GM19468 (cell line): ENCODE measurements at regions not wholly inside any gene's neighbourhood (a gene's known extent, or its start where the extent isn't known, plus 50 kb on each side); places are given as distances from the start of the nearest gene placed in this dataset.

Source experiments
- ATAC-seq: cut with Tn5 transposase; IDR thresholded peaks from one replicate; pipeline ENCODE4 v1.9.1; 2021; ENCODE audit warnings: mild to moderate bottlenecking, moderate library complexity, moderate number of reproducible peaks; ENCODE audit not compliant: unreplicated experiment; ENCODE audit errors: extremely low read depth

- ATAC-seq = no peak
These were observed 119.6 kb upstream of the DOK5 start for GRCh38 chr20:54355631-54356280.

GRCh38 chr20:54356801-54357200 lies 118.6 kb upstream of the DOK5 start:
- ATAC-seq = no peak

- ATAC-seq = no peak
These were observed 113.9 kb upstream of the DOK5 start for GRCh38 chr20:54361475-54361874.

- ATAC-seq = no peak
These were observed 113.1 kb upstream of the DOK5 start for GRCh38 chr20:54362283-54362682.

GRCh38 chr20:54364365-54364764 lies 111.0 kb upstream of the DOK5 start:
- no peak for ATAC-seq

- ATAC-seq = no peak
These were observed 110.5 kb upstream of the DOK5 start for GRCh38 chr20:54364919-54365318.

- ATAC-seq = no peak
These were observed 108.6 kb upstream of the DOK5 start for GRCh38 chr20:54366669-54367344.

- ATAC-seq = no peak
These were observed 106.8 kb upstream of the DOK5 start for GRCh38 chr20:54368570-54368969.

GRCh38 chr20:54372313-54372712 lies 103.1 kb upstream of the DOK5 start:
- no peak for ATAC-seq

GRCh38 chr20:54377992-54378773 lies 97.2 kb upstream of the DOK5 start:
- no peak for ATAC-seq

GRCh38 chr20:54379893-54380584 lies 95.4 kb upstream of the DOK5 start:
- no peak for ATAC-seq

GRCh38 chr20:54382419-54382818 lies 93.0 kb upstream of the DOK5 start:
- no peak for ATAC-seq

- no peak for ATAC-seq
These were observed 89.6 kb upstream of the DOK5 start for GRCh38 chr20:54385746-54386145.

GRCh38 chr20:54389596-54390280 lies 85.7 kb upstream of the DOK5 start:
- no peak for ATAC-seq

- no peak for ATAC-seq
These were observed 77.9 kb upstream of the DOK5 start for GRCh38 chr20:54397292-54398140.

- no peak for ATAC-seq
These were observed 76.6 kb upstream of the DOK5 start for GRCh38 chr20:54398814-54399213.

- ATAC-seq = no peak
These were observed 69.9 kb upstream of the DOK5 start for GRCh38 chr20:54405540-54405939.

GRCh38 chr20:54407459-54407858 lies 67.9 kb upstream of the DOK5 start:
- no peak for ATAC-seq

- ATAC-seq = no peak
These were observed 59.4 kb upstream of the DOK5 start for GRCh38 chr20:54415967-54416366.
